NCI-H146 treated with DMSO at 0.1 percent for 48 hours (cell line): ENCODE measurements at regions not wholly inside any gene's neighbourhood (a gene's known extent, or its start where the extent isn't known, plus 50 kb on each side); places are given as distances from the start of the nearest gene placed in this dataset.

Experiments
- DNase-seq: peaks from one replicate; lab custom pipeline; 2025; ENCODE audit not compliant: unreplicated experiment; lab: John Stamatoyannopoulos, UW

GRCh38 chr10:90175161-90175681 lies 473.8 kb downstream of the KIF20B start:
- DNase-seq, result no peak

DNA sequence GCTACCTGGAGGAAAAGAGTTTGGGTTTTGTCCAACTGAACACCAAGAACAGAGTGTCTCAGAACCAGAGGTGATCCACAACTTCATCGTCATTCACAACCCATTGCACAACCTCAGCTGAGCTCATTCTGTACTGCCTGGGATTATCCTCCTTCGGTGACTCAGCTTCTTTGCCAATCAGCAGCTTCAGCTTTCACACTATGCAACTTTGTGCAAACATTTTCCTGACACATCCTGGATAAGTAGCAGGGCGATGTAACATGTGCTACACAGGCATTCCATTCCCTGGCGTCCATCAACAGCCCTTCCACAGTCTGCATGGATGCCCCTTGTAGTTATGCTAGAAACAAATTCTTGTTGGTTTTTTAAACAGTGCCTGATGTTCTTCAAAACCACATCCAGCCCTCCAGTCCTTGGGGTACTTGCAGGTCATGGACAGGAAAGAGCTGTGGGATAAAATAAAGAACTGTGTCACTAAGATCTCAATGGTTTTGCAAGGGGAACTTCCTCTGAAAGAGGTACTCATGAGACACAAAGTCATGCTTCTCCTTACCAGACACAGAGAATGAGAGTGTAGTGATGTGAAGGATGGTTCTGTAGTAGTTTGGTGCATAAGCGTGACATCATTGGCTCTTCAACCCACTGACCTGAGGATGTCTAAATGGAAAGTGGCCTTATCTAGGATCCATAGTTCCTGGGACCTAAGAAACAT lies 478.5 kb downstream of the KIF20B start:
- no peak for DNase-seq

DNA sequence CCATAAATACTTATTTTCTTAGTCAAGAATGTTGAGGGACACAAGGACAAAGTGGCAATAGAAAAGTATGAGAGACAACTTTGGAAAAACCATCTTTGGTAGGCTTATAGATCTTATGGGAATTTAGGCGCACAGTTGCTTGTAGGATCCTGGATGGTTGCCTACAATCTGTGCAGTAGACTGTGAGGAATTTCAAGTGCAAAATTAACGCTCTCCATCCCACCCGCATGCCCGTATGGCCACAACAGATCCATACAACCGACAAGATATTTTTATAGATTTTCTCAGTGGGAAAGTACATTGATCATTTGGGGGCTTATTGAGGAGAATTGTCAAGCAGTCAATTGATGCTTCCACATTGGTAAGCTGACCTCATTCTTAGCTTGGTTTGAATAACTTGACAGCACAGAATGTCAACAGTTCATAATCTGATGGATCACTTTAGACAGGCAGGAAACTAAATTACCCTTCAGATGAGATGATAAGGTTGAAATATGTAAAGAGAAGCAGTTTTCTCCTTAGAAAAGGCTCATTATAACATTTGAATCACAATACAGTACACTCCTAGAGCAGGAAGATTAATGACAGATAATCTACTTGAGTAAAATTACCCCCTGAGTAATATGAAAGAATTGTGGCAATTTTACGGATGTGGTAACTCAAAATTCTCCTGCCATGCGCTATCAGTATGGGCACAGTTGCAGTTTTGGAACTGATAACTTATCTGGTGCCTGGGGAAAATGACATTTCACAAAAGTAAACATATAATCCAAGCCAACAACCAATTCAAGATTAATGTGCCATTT lies 479.7 kb downstream of the KIF20B start:
- DNase-seq, result no peak

DNA sequence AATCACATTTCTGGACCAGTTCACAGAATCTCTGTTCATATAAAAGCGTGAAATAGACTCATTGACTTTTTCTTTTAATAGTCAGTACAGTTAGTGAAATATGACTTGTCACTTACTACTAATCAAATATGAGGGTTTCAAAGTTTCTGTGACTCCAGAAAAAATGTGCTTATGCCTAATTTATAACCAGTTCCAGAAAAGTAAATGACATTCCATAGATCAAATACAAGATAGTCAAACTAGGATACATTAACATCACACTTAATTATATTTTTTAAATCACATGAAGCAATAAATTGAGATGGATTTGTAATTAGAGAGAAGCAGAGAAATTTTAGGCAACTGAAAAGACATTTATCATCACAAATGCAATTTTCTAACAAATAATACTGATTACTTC lies 491.4 kb downstream of the KIF20B start:
- no peak for DNase-seq

GRCh38 chr10:90193240-90193985 lies 492.0 kb downstream of the KIF20B start:
- no peak for DNase-seq

DNA sequence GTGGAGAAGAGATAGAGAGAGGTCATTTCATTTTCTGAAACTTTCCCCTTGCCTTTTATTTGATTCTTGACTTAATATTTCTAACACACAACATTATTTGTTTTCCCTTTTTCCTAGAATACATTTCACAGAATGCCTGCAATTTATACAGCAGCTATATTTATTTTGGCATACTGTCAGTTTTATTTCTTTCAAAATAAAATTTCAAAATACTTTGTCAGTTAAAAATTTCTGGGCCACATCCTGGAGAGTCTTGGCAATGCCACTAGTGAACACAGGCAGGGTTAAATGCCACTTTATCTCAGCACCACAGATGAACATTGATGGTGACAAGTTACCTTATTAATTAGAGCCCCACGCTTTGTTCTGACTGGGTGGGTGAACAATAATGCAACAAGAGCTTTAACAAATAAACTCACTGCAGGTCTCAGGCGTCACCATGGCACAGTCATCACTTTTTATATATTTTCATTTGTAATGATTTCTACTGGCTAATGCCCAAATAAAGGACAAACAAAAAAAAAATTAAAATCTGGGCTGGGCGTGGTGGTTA lies 494.0 kb downstream of the KIF20B start:
- DNase-seq, result no peak

GRCh38 chr10:90197766-90198165 lies 496.4 kb downstream of the KIF20B start:
- DNase-seq, result no peak

DNA sequence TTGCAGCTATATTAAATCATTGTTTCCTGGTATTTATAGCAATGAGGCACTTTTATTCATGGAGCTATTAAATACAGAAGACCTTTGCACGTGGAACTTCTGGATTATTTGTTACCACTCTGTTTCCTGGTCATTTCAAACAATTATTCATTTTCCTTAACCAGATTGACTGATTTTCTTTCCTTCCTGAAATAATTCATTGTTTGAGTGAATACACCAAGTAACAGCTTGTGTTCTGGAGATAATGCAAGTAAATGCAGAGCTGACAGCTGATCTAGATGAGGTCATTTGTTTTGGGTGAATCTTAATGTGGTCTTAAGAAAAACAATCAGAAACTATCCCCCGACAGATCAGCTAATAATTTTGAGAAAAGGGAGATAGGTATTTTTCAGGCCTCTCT lies 497.7 kb downstream of the KIF20B start:
- DNase-seq, result no peak

DNA sequence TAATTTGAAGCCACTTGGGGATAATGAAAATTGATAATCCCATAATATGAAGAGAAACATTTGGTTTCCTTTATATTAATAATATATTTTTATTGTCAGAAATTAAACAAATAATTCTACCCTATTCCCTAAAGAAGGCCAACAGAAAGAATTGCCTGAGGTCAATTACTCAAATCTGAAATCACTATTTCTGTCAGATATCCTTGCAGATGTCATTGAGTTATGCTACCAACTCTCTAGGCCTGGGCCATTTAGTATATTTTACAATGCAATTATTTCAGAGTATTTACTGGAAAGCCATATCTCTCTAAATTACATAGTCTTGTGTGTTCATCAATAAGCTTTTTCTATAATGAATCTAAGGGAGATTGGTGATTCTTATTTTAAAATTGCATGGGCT lies 498.1 kb downstream of the KIF20B start:
- no peak for DNase-seq

DNA sequence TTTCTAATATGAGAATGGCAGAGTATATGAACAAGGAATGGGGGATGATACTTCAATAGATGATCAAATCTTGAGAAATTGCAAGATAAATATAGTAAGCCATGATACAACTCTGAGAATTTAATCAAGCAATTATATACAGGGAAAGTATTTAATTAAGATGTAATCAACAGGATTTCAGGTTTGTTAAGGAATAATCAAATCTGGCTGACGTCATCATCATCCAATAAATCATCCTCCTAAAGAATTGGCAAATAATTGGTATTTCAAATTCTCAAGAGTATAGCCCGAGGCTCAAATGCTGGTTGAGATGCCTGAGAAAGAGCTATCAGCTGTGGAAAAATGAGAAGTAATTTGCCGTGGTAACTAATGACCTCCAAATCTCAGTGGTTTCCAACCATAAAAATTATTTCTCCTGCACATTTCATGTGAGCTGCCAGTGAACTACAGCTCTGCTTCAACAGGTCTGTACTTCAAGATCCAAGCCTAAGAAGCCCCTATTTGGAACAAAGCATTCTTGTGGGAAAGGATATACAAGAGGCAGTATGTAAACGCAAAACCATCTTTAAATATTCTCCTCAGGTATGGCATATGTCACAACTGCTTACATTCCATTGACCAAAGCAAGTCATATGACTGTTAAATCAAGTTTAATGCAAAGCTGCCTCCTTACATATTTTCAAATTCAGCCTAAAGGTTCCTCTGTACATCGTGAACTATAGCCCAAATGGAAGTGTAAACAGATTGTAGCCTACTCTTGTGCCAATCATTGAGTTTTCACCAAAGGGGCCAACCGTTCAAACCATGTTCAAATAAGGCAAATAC lies 503.0 kb downstream of the KIF20B start:
- no peak for DNase-seq

- DNase-seq, result no peak
These were observed 503.5 kb downstream of the KIF20B start for GRCh38 chr10:90204956-90205314.

DNA sequence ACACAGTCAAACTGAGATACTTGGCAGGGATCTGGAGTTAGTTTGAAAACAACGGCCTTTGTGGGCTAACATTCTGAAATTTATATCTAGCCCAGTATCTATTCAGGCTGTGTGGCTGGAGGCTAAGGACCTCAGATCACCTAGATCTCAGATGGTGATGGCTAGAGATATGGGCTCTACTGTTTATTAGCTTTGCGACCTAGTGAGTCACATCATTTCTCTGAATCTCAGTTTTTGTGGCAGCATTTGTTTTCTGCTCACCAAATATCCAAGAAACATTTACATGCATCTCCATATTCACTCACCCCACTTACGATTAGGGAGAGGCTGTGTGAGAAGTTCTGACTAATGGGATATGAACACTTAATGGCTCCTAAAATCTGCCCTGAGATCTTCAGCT lies 503.9 kb downstream of the KIF20B start:
- no peak for DNase-seq

- DNase-seq, result no peak
These were observed 512.0 kb downstream of the KIF20B start for GRCh38 chr10:90213346-90213745.

DNA sequence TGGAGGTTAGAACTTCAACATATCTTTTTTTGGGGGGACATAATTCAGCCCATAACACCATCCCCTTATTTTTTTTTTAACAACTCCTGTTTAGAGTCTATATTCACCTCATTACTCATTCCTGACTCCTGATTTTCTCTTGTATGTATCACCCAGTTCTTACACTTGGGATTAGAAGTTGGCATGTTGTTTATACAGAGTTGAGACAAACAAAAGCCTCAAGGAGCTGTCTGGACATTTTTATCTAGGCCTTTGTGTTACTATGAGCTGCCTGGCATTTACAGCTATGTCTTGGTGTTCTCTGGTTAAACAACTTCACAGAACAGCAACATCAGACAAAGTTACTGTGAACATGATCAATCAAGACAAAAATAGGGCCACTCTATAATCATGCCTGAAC lies 517.5 kb downstream of the KIF20B start:
- DNase-seq, result no peak

DNA sequence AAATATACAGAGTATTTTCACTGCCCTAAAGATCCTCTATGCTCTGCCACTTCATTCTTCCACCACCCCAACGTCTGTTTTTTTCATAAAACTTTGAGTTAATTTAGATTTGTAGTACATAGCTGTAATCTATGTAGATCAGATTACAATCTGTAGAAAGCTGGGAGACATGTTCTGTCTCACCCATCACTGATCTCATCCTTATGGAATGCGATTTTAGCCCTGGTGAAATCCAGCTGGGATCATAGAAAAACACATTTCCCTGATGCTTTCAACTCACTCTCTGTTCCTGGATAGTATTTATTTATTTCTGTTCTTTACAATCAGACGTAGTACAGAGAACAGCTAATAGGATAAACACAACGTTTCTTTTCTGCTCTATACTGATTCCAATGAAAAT lies 521.0 kb downstream of the KIF20B start:
- no peak for DNase-seq

GRCh38 chr10:90222939-90223338 lies 521.5 kb downstream of the KIF20B start:
- DNase-seq, result no peak

DNA sequence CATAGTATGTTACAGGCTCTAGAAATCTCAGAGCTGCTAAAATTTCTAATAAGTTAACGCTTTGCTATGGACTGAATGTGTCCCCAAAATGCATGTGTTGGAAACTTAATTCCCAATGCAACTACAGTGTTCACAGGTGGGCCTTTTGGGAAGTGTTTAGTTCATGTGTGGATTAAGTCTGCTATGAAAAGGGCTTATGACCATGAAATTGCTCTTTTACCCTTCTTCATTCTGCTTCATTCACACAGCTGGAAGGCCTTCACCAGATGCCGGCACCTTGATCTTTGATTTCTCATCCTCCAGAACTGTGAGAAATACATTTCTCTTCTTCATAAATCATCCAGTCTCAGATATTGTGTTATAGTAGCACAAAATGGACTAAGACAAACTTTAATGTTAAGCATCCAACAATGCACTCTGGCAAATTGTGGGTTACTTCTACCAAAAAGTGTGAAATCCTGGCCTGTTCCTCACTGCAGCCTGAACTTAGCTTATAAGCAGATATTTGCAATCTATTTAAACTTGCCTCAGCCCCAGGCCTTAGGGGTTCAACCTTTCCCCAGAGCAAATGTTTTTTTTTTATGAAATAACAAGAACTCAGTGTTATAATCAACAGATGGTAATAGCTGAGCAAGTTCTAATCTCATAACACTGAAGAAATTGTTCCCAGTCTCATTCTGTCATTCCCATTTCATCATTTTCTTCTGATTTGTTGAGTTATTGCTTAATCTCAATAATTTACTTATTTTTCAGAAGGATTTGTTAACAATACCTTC lies 523.6 kb downstream of the KIF20B start:
- DNase-seq, result no peak

DNA sequence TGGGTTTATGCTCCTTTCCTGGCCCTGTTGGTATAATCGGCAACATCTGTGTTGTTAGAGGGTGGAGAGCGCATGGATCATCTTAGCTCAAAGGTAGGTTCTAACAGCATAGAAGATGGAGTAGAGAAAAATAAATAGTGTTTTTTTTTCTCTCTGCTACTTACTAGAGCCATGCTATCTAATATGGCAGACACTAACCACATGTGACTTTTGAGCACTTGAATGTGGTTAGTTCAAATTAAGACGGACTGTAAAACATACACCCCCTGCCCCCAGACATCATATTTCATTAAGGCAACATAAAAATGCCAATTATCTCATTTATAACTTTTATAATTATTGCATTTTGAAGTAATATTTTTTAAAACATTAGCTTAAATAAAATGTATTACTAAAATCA lies 525.1 kb downstream of the KIF20B start:
- no peak for DNase-seq

DNA sequence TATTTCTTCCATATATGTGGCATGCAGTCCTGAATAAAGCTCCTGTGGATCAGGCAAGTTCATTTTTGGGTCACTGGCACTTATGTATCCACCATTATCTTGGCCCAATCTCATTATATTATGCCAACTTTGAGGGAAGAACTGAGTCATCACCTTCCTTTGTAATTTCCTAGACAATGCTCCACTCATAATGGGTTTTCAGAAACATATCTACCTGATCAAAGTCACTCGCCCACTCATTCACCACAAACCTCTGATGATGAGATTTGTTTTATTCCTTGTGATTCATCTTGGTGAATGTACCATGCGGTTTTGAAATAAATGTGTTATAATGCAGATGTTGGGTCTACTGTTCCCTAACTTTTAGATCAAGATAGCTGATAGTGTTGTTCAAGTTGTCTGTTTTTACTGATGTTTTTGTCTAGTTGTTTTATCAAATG lies 525.8 kb downstream of the KIF20B start:
- no peak for DNase-seq

- DNase-seq, result no peak
These were observed 526.4 kb downstream of the KIF20B start for GRCh38 chr10:90227786-90228185.
